WTC11 (cell line): ENCODE measurements at regions not wholly inside any gene's neighbourhood (a gene's known extent, or its start where the extent isn't known, plus 50 kb on each side); places are given as distances from the start of the nearest gene placed in this dataset.

Experiments used
- ATAC-seq: fragments of 200-7000 bp; cut with Tn5 transposase; 2 replicates; pipeline ENCODE4 v1.10.0; 2021; ENCODE audit warnings: mild to moderate bottlenecking, moderate library complexity
- CTCF ChIA-PET: fragments of 300-600 bp; sonication (Branson Sonifier 250); formaldehyde crosslinking; loops from one replicate; lab custom pipeline; 2021; ENCODE audit warnings: antibody characterized with exemption; lab: Charles Lee
- POLR2A ChIA-PET: fragments of 350-600 bp; sonication (Branson Sonifier 250); formaldehyde crosslinking; loops from one replicate; lab custom pipeline; 2021; ENCODE audit warnings: antibody characterized with exemption; lab: Charles Lee
- DNase-seq: peaks from one replicate; pipeline ENCODE4 v3.0.0; 2021; ENCODE audit warnings: low spot score
- H3K27ac Mint-ChIP-seq: 2 replicates; pipeline ENCODE4 v1.8.0; 2021; ENCODE audit warnings: mixed read lengths
- H3K27me3 Mint-ChIP-seq: 2 replicates; pipeline ENCODE4 v1.8.0; 2021; ENCODE audit warnings: low read depth, mild to moderate bottlenecking, moderate library complexity, mixed read lengths
- H3K36me3 Mint-ChIP-seq: 2 replicates; pipeline ENCODE4 v1.8.0; 2021; ENCODE audit warnings: mixed read lengths
- H3K4me1 Mint-ChIP-seq: 2 replicates; pipeline ENCODE4 v1.8.0; 2022; ENCODE audit warnings: mixed read lengths
- H3K4me3 Mint-ChIP-seq: 2 replicates; pipeline ENCODE4 v1.8.0; 2021; ENCODE audit warnings: mild to moderate bottlenecking, moderate library complexity, mixed read lengths
- H3K9me3 Mint-ChIP-seq: 2 replicates; pipeline ENCODE4 v1.8.0; 2021; ENCODE audit warnings: mixed read lengths
- E2F1 ChIP-seq: sonication (generic); formaldehyde crosslinking; IDR thresholded peaks from 2 replicates; pipeline ENCODE4 v1.8.0; 2022; ENCODE audit warnings: mild to moderate bottlenecking, missing genetic modification reagents
- EMX1 ChIP-seq: fragments of 250-450 bp; sonication (Bioruptor Pico); IDR thresholded peaks from 2 replicates; pipeline ENCODE4 v1.8.0; 2021; ENCODE audit warnings: mild to moderate bottlenecking
- ERG ChIP-seq: fragments of 250-450 bp; sonication (Bioruptor Pico); IDR thresholded peaks from 2 replicates; pipeline ENCODE4 v1.8.0; 2021; ENCODE audit warnings: mild to moderate bottlenecking
- FOXP4 ChIP-seq: sonication (generic); formaldehyde crosslinking; IDR thresholded peaks from 2 replicates; pipeline ENCODE4 v1.8.0; 2022; ENCODE audit warnings: mild to moderate bottlenecking, missing genetic modification reagents
- GABPB1 ChIP-seq: sonication (generic); formaldehyde crosslinking; IDR thresholded peaks from 2 replicates; pipeline ENCODE4 v1.8.1; 2023; ENCODE audit warnings: mild to moderate bottlenecking, missing genetic modification reagents
- IRF2 ChIP-seq: sonication (generic); formaldehyde crosslinking; IDR thresholded peaks from 2 replicates; pipeline ENCODE4 v1.8.0; 2022; ENCODE audit warnings: low read depth, missing genetic modification reagents, borderline replicate concordance
- JUN ChIP-seq: sonication (generic); formaldehyde crosslinking; IDR thresholded peaks from 2 replicates; pipeline ENCODE4 v1.8.0; 2023; ENCODE audit warnings: mild to moderate bottlenecking, missing genetic modification reagents
- NR1H2 ChIP-seq: sonication (generic); formaldehyde crosslinking; IDR thresholded peaks from 2 replicates; pipeline ENCODE4 v1.9.0; 2021; ENCODE audit warnings: mild to moderate bottlenecking, moderate library complexity, missing genetic modification reagents
- SMAD4 ChIP-seq: sonication (generic); formaldehyde crosslinking; IDR thresholded peaks from 2 replicates; pipeline ENCODE4 v1.8.0; 2022; ENCODE audit warnings: mild to moderate bottlenecking, missing genetic modification reagents
- SOX15 ChIP-seq: fragments of 250-450 bp; sonication (Bioruptor Pico); IDR thresholded peaks from 2 replicates; pipeline ENCODE4 v1.9.0; 2021; ENCODE audit warnings: mild to moderate bottlenecking
- STAT6 ChIP-seq: sonication (generic); formaldehyde crosslinking; conservative IDR thresholded peaks from 2 replicates; pipeline ENCODE4 v1.8.1; 2023; ENCODE audit warnings: mild to moderate bottlenecking, low read depth, missing genetic modification reagents, moderate library complexity
- TCF7 ChIP-seq: sonication (generic); formaldehyde crosslinking; IDR thresholded peaks from 2 replicates; pipeline ENCODE4 v1.8.0; 2022; ENCODE audit warnings: mild to moderate bottlenecking, low read depth, missing genetic modification reagents, moderate library complexity
- TEAD1 ChIP-seq: sonication (generic); formaldehyde crosslinking; IDR thresholded peaks from 2 replicates; pipeline ENCODE4 v1.8.0; 2022; ENCODE audit warnings: mild to moderate bottlenecking, missing genetic modification reagents
- ZBTB21 ChIP-seq: sonication (generic); formaldehyde crosslinking; IDR thresholded peaks from 2 replicates; pipeline ENCODE4 v1.8.1; 2023; ENCODE audit warnings: mild to moderate bottlenecking, missing genetic modification reagents, borderline replicate concordance
- ZNF121 ChIP-seq: sonication (generic); formaldehyde crosslinking; IDR thresholded peaks from 2 replicates; pipeline ENCODE4 v1.8.0; 2023; ENCODE audit warnings: missing genetic modification reagents
- ZNF138 ChIP-seq: sonication (generic); formaldehyde crosslinking; conservative IDR thresholded peaks from 2 replicates; pipeline ENCODE4 v1.8.1; 2022; ENCODE audit warnings: mild to moderate bottlenecking, moderate library complexity, missing genetic modification reagents
- ZNF425 ChIP-seq: fragments of 250-450 bp; sonication (Bioruptor Pico); conservative IDR thresholded peaks from 2 replicates; pipeline ENCODE4 v1.9.0; 2021; ENCODE audit warnings: mild to moderate bottlenecking
- ZSCAN18 ChIP-seq: fragments of 250-450 bp; sonication (Bioruptor Pico); IDR thresholded peaks from 2 replicates; pipeline ENCODE4 v2.1.2; 2022; ENCODE audit warnings: mild to moderate bottlenecking, moderate library complexity

- Mint-ChIP-seq H3K27ac (no peak overlapping the region), H3K36me3 (no peaks in the 10 kb centered on the region), H3K4me3 (no peak overlapping the region), H3K4me1 (0 out of 2 replicates have a peak, but pooled peaks cover 3% of the 10 kb centered on the region), H3K9me3 (no peaks in the 10 kb centered on the region), H3K27me3 (no peaks in the 10 kb centered on the region)
- ChIA-PET POLR2A (no interaction called here), CTCF (no interaction called here)
- no peak for ATAC-seq
- TF ChIP-seq E2F1, result no peak
- no peak for TF ChIP-seq TEAD1 (CRISPR knock-in tag)
- no peak for TF ChIP-seq GABPB1 (CRISPR knock-in tag)
- no peak for TF ChIP-seq NR1H2 (CRISPR knock-in tag)
- no peak for TF ChIP-seq ZNF138 (CRISPR knock-in tag)
- no peak for DNase-seq
Observed at GRCh38 chr4:129410115-129410514, 314.2 kb downstream of the C4orf33 start.

- Mint-ChIP-seq H3K4me3 (no peak overlapping the region), H3K36me3 (no peaks in the 10 kb centered on the region), H3K27ac (no peak overlapping the region), H3K27me3 (no peaks in the 10 kb centered on the region), H3K4me1 (no peaks in the 10 kb centered on the region), H3K9me3 (no peaks in the 10 kb centered on the region)
- ChIA-PET POLR2A (no interaction called here), CTCF (no interaction called here)
- TF ChIP-seq ZBTB21 (CRISPR knock-in tag) (no peak), JUN (CRISPR knock-in tag) (no peak), ZSCAN18 (CRISPR knock-in tag) (no peak), IRF2 (CRISPR knock-in tag) (no peak), ZNF425 (CRISPR knock-in tag) (no peak), EMX1 (CRISPR knock-in tag) (no peak), ZNF121 (CRISPR knock-in tag) (no peak), ERG (no peak), FOXP4 (CRISPR knock-in tag) (no peak), GABPB1 (CRISPR knock-in tag) (no peak), SOX15 (CRISPR knock-in tag) (no peak), TEAD1 (CRISPR knock-in tag) (no peak), TCF7 (CRISPR knock-in tag) (no peak), STAT6 (CRISPR knock-in tag) (no peak), SMAD4 (CRISPR knock-in tag) (no peak)
- no peak for ATAC-seq
- no peak for DNase-seq
Observed at GRCh38 chr4:129415004-129415403, 319.1 kb downstream of the C4orf33 start.
